ENCODE measurements at regions not wholly inside any gene's neighbourhood (a gene's known extent, or its start where the extent isn't known, plus 50 kb on each side); places are given as distances from the start of the nearest gene placed in this dataset.

- DNase-seq (ENCODE audit: insufficient read length, low spot score), result no peak
- FAIRE-seq, result no peak
Observed at GRCh38 chr4:23741681-23742191, 148.1 kb downstream of the PPARGC1A start.

- DNase-seq (ENCODE audit: insufficient read length, low spot score), result no peak
- FAIRE-seq, result no peak
Observed at GRCh38 chr4:23737571-23737970, 152.3 kb downstream of the PPARGC1A start.

- no peak for DNase-seq (ENCODE audit: insufficient read length, low spot score)
- FAIRE-seq, result no peak
Observed at GRCh38 chr4:23736466-23736865, 153.4 kb downstream of the PPARGC1A start.

- DNase-seq (ENCODE audit: insufficient read length, low spot score) (no peak), FAIRE-seq (no peak)
Observed at GRCh38 chr4:23734000-23734399, 155.8 kb downstream of the PPARGC1A start.

- FAIRE-seq, result no peak
- no peak for DNase-seq (ENCODE audit: insufficient read length, low spot score)
Observed at GRCh38 chr4:23733476-23733875, 156.4 kb downstream of the PPARGC1A start.

- DNase-seq (ENCODE audit: insufficient read length, low spot score) (no peak), FAIRE-seq (no peak)
Observed at GRCh38 chr4:23730998-23731397, 158.8 kb downstream of the PPARGC1A start.

GRCh38 chr4:23728971-23729370 is 160.9 kb downstream of the PPARGC1A start:
- DNase-seq (ENCODE audit: insufficient read length, low spot score) (no peak), FAIRE-seq (no peak)

GRCh38 chr4:23728393-23728792 is 161.5 kb downstream of the PPARGC1A start:
- DNase-seq (ENCODE audit: insufficient read length, low spot score) (no peak), FAIRE-seq (no peak)

- FAIRE-seq (no peak), DNase-seq (ENCODE audit: insufficient read length, low spot score) (no peak)
Observed at GRCh38 chr4:23720556-23720955, 169.3 kb downstream of the PPARGC1A start.

GRCh38 chr4:23718435-23718834 is 171.4 kb downstream of the PPARGC1A start:
- DNase-seq (ENCODE audit: insufficient read length, low spot score), result no peak
- FAIRE-seq, result no peak

- DNase-seq (ENCODE audit: insufficient read length, low spot score) (no peak), FAIRE-seq (no peak)
Observed at GRCh38 chr4:23717528-23718248, 172.2 kb downstream of the PPARGC1A start.

GRCh38 chr4:23710298-23710697 is 179.5 kb downstream of the PPARGC1A start:
- FAIRE-seq (no peak), DNase-seq (ENCODE audit: insufficient read length, low spot score) (no peak)

- DNase-seq (ENCODE audit: insufficient read length, low spot score) (no peak), FAIRE-seq (no peak)
Observed at GRCh38 chr4:23707652-23708026, 182.2 kb downstream of the PPARGC1A start.

- FAIRE-seq (no peak), DNase-seq (ENCODE audit: insufficient read length, low spot score) (no peak)
Observed at GRCh38 chr4:23706972-23707651, 182.7 kb downstream of the PPARGC1A start.

GRCh38 chr4:23700197-23700596 is 189.7 kb downstream of the PPARGC1A start:
- no peak for DNase-seq (ENCODE audit: insufficient read length, low spot score)
- FAIRE-seq, result no peak

GRCh38 chr4:23697722-23698121 is 192.1 kb downstream of the PPARGC1A start:
- DNase-seq (ENCODE audit: insufficient read length, low spot score) (no peak), FAIRE-seq (no peak)

GRCh38 chr4:23697001-23697528 is 192.8 kb downstream of the PPARGC1A start:
- FAIRE-seq, result no peak
- no peak for DNase-seq (ENCODE audit: insufficient read length, low spot score)

- FAIRE-seq (no peak), DNase-seq (ENCODE audit: insufficient read length, low spot score) (no peak)
Observed at GRCh38 chr4:23686169-23686897, 203.5 kb downstream of the PPARGC1A start.

- no peak for DNase-seq (ENCODE audit: insufficient read length, low spot score)
- FAIRE-seq, result no peak
Observed at GRCh38 chr4:23685471-23685870, 204.4 kb downstream of the PPARGC1A start.

GRCh38 chr4:23680671-23681518 is 209.0 kb downstream of the PPARGC1A start:
- no peak for FAIRE-seq
- no peak for DNase-seq (ENCODE audit: insufficient read length, low spot score)
